ENCODE measurements at regions not wholly inside any gene's neighbourhood (a gene's known extent, or its start where the extent isn't known, plus 50 kb on each side); places are given as distances from the start of the nearest gene placed in this dataset.
A peak's percentile ranks its signal among the peaks of the same experiment; 100 is the strongest.

- no peak for TF ChIP-seq CTCF (IDR thresholded peaks at IDR 0.05; ENCODE audit: low read depth, low read length)
- no peaks in the 10 kb centered on the region for H3K27me3 ChIP-seq
- no peak overlapping the region for H3K27ac ChIP-seq
- H3K9me3 ChIP-seq (ENCODE audit: low read depth) = no peaks in the 10 kb centered on the region
- H3K4me3 ChIP-seq = no peak overlapping the region
- DNase-seq (ENCODE audit: low read depth in 1 of 2, low spot score in 1 of 2) = no peak
- no peaks in the 10 kb centered on the region for H3K4me1 ChIP-seq (ENCODE audit: low read depth)
- no peaks in the 10 kb centered on the region for H3K36me3 ChIP-seq
Observed at GRCh38 chr3:177976866-177977265, 559.4 kb upstream of the KCNMB2 start.

GRCh38 chr3:177977381-177978158, 558.7 kb upstream of the KCNMB2 start:
- H3K4me3 ChIP-seq = no peak overlapping the region

GRCh38 chr3:177978946-177979345, 557.3 kb upstream of the KCNMB2 start:
- no peaks in the 10 kb centered on the region for H3K36me3 ChIP-seq
- TF ChIP-seq CTCF (IDR thresholded peaks at IDR 0.05; ENCODE audit: low read depth, low read length) = no peak
- no peak for DNase-seq (ENCODE audit: low read depth in 1 of 2, low spot score in 1 of 2)
- no peaks in the 10 kb centered on the region for H3K27me3 ChIP-seq
- H3K27ac ChIP-seq = no peak overlapping the region
- H3K4me3 ChIP-seq = no peak overlapping the region
- H3K9me3 ChIP-seq (ENCODE audit: low read depth) = no peaks in the 10 kb centered on the region
- no peaks in the 10 kb centered on the region for H3K4me1 ChIP-seq (ENCODE audit: low read depth)

More at GRCh38 chr3:177977381-177978158, 558.7 kb upstream of the KCNMB2 start:
- Histone ChIP-seq H3K36me3 (no peaks in the 10 kb centered on the region), H3K4me1 (ENCODE audit: low read depth) (no peaks in the 10 kb centered on the region), H3K9me3 (ENCODE audit: low read depth) (no peaks in the 10 kb centered on the region), H3K27me3 (no peaks in the 10 kb centered on the region), H3K27ac (no peak overlapping the region)
- no peak for TF ChIP-seq CTCF (IDR thresholded peaks at IDR 0.05; ENCODE audit: low read depth, low read length)
- DNase-seq (ENCODE audit: low read depth in 1 of 2, low spot score in 1 of 2) = peak in 1 of 2 donors; percentile 81

GRCh38 chr3:177979703-177980102, 556.5 kb upstream of the KCNMB2 start:
- Histone ChIP-seq H3K36me3 (no peaks in the 10 kb centered on the region), H3K4me1 (ENCODE audit: low read depth) (no peaks in the 10 kb centered on the region), H3K27ac (no peak overlapping the region), H3K27me3 (no peaks in the 10 kb centered on the region), H3K4me3 (no peak overlapping the region), H3K9me3 (ENCODE audit: low read depth) (no peaks in the 10 kb centered on the region)
- DNase-seq (ENCODE audit: low read depth in 1 of 2, low spot score in 1 of 2) = no peak
- TF ChIP-seq CTCF (IDR thresholded peaks at IDR 0.05; ENCODE audit: low read depth, low read length) = no peak

GRCh38 chr3:177981576-177981975, 554.7 kb upstream of the KCNMB2 start:
- Histone ChIP-seq H3K27me3 (no peaks in the 10 kb centered on the region), H3K4me3 (no peak overlapping the region), H3K36me3 (no peaks in the 10 kb centered on the region), H3K27ac (no peak overlapping the region), H3K4me1 (ENCODE audit: low read depth) (no peaks in the 10 kb centered on the region), H3K9me3 (ENCODE audit: low read depth) (no peaks in the 10 kb centered on the region)
- DNase-seq (ENCODE audit: low read depth in 1 of 2, low spot score in 1 of 2) = no peak
- no peak for TF ChIP-seq CTCF (IDR thresholded peaks at IDR 0.05; ENCODE audit: low read depth, low read length)
